ENCODE measurements at regions not wholly inside any gene's neighbourhood (a gene's known extent, or its start where the extent isn't known, plus 50 kb on each side); places are given as distances from the start of the nearest gene placed in this dataset.

GRCh38 chr18:64749884-64750283 lies 601.0 kb upstream of the LINC00305 start:
- TF ChIP-seq, protein P1, sequence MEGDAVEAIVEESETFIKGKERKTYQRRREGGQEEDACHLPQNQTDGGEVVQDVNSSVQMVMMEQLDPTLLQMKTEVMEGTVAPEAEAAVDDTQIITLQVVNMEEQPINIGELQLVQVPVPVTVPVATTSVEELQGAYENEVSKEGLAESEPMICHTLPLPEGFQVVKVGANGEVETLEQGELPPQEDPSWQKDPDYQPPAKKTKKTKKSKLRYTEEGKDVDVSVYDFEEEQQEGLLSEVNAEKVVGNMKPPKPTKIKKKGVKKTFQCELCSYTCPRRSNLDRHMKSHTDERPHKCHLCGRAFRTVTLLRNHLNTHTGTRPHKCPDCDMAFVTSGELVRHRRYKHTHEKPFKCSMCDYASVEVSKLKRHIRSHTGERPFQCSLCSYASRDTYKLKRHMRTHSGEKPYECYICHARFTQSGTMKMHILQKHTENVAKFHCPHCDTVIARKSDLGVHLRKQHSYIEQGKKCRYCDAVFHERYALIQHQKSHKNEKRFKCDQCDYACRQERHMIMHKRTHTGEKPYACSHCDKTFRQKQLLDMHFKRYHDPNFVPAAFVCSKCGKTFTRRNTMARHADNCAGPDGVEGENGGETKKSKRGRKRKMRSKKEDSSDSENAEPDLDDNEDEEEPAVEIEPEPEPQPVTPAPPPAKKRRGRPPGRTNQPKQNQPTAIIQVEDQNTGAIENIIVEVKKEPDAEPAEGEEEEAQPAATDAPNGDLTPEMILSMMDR (conservative IDR thresholded peaks at IDR 0.05; ENCODE audit: low read depth, low read length): no peak
- TF ChIP-seq EZH2 (IDR thresholded peaks at IDR 0.05; ENCODE audit: low read length, unreplicated experiment): no peak

Data from PC-3 (cell line).